SU-DHL-6 (cell line): ENCODE measurements at regions not wholly inside any gene's neighbourhood (a gene's known extent, or its start where the extent isn't known, plus 50 kb on each side); places are given as distances from the start of the nearest gene placed in this dataset.

Experiments used
- H2AFZ ChIP-seq: fragments of 200-600 bp; sonication (generic); 2 replicates; pipeline ENCODE4 v1.6.1; 2014; ENCODE audit warnings: low read depth, mild to moderate bottlenecking, moderate library complexity, mixed read lengths, antibody characterized with exemption, low read length; ENCODE audit not compliant: severe bottlenecking
- H3F3A ChIP-seq: fragments of 200-600 bp; shearing (Covaris generic); 2 replicates; pipeline ENCODE4 v1.6.0; 2016; ENCODE audit warnings: antibody characterized with exemption, mild to moderate bottlenecking; ENCODE audit not compliant: insufficient read depth
- H3K27ac ChIP-seq: fragments of 200-600 bp; sonication (generic); 2 replicates; pipeline ENCODE4 v1.5.1; 2016; ENCODE audit warnings: low read depth, mild to moderate bottlenecking, low read length, moderate library complexity, mixed read lengths
- H3K27me3 ChIP-seq: fragments of 200-600 bp; sonication (generic), shearing (Covaris generic); 2 replicates; pipeline ENCODE4 v1.6.0; 2014; ENCODE audit warnings: mild to moderate bottlenecking, low read length
- H3K36me3 ChIP-seq: fragments of 200-600 bp; sonication (generic); 2 replicates; pipeline ENCODE4 v1.6.1; 2014; ENCODE audit warnings: mild to moderate bottlenecking, low read length, mixed read lengths
- H3K4me2 ChIP-seq: fragments of 300-600, 200-600 bp; shearing (Covaris generic), sonication (generic); 2 replicates; pipeline ENCODE4 v1.6.0; 2014; ENCODE audit warnings: low read length, low read depth, mild to moderate bottlenecking; ENCODE audit not compliant: poor library complexity, severe bottlenecking
- H3K4me3 ChIP-seq: fragments of 200-600 bp; sonication (generic); 2 replicates; pipeline ENCODE4 v1.5.1; 2014; ENCODE audit warnings: antibody characterized with exemption, low read length, mild to moderate bottlenecking, mixed read lengths; ENCODE audit not compliant: insufficient read depth, poor library complexity, severe bottlenecking
- H3K79me2 ChIP-seq: fragments of 200-600 bp; sonication (generic); 2 replicates; pipeline ENCODE4 v1.6.1; 2014; ENCODE audit warnings: mild to moderate bottlenecking, low read length, moderate library complexity; ENCODE audit not compliant: insufficient read depth
- H3K9ac ChIP-seq: fragments of 200-600 bp; sonication (generic); 2 replicates; pipeline ENCODE4 v1.7.0; 2014; ENCODE audit warnings: mild to moderate bottlenecking, low read length
- H3K9me2 ChIP-seq: fragments of 200-600 bp; sonication (generic); replicated peaks from 2 replicates; pipeline ENCODE4 v1.6.1; 2014; ENCODE audit warnings: low read length; ENCODE audit not compliant: insufficient read depth
- H3K9me3 ChIP-seq: fragments of 200-600 bp; sonication (generic); 2 replicates; pipeline ENCODE4 v1.6.1; 2014; ENCODE audit warnings: low read length, mixed read lengths; ENCODE audit not compliant: insufficient read depth
- H4K20me1 ChIP-seq: fragments of 200-600 bp; sonication (generic); 2 replicates; pipeline ENCODE4 v1.6.1; 2014; ENCODE audit warnings: low read depth, mild to moderate bottlenecking, antibody characterized with exemption, low read length, moderate library complexity, mixed read lengths
- EZH2phosphoT487 ChIP-seq: fragments of 200-600 bp; sonication (generic), shearing (Covaris generic); conservative IDR thresholded peaks from 2 replicates; pipeline ENCODE4 v1.6.1; 2018; ENCODE audit warnings: mild to moderate bottlenecking, antibody characterized with exemption, low read length, moderate library complexity, mixed read lengths
- TF ChIP-seq, protein P1 (sequence below): fragments of 200-600 bp; sonication (generic); IDR thresholded peaks from one replicate; pipeline ENCODE4 v1.5.1; 2017; ENCODE audit warnings: antibody characterized with exemption, mild to moderate bottlenecking, low read length, moderate library complexity; ENCODE audit not compliant: insufficient read depth, poor library complexity, severe bottlenecking

DNA sequence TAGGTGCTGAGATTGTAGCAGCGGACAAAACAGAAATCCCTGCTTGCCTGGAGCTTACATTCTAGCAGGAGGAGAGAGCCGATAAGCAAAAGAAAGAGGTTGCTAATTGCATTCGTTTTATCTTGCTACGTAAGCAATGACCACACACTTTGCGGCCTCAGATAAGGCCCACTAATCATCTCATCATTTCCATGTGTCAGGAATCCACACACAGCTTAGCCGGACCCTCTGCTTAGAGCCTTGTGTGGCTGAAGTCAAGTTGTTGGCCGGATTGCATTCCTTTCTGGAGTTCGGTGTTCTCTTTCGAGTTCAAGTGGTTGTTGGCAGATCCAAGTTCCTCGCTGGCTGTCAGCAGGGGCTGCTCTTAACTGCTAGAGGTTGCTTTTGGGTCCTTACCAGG, 101.6 kb downstream of the CHST1 start:
- H3K4me3 ChIP-seq, result no peak overlapping the region
- no peaks in the 10 kb centered on the region for H3F3A ChIP-seq
- no peaks in the 10 kb centered on the region for H3K79me2 ChIP-seq
- H3K9ac ChIP-seq, result no peak overlapping the region
- H2AFZ ChIP-seq, result no peak overlapping the region
- no peaks in the 10 kb centered on the region for H3K9me2 ChIP-seq
- no peak overlapping the region for H3K27ac ChIP-seq
- H3K27me3 ChIP-seq, result no peaks in the 10 kb centered on the region
- H4K20me1 ChIP-seq, result no peaks in the 10 kb centered on the region
- no peaks in the 10 kb centered on the region for H3K9me3 ChIP-seq
- H3K36me3 ChIP-seq, result no peaks in the 10 kb centered on the region
- H3K4me2 ChIP-seq, result no peak overlapping the region
- TF ChIP-seq, protein P1, sequence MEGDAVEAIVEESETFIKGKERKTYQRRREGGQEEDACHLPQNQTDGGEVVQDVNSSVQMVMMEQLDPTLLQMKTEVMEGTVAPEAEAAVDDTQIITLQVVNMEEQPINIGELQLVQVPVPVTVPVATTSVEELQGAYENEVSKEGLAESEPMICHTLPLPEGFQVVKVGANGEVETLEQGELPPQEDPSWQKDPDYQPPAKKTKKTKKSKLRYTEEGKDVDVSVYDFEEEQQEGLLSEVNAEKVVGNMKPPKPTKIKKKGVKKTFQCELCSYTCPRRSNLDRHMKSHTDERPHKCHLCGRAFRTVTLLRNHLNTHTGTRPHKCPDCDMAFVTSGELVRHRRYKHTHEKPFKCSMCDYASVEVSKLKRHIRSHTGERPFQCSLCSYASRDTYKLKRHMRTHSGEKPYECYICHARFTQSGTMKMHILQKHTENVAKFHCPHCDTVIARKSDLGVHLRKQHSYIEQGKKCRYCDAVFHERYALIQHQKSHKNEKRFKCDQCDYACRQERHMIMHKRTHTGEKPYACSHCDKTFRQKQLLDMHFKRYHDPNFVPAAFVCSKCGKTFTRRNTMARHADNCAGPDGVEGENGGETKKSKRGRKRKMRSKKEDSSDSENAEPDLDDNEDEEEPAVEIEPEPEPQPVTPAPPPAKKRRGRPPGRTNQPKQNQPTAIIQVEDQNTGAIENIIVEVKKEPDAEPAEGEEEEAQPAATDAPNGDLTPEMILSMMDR, result no peak
- no peak for TF ChIP-seq EZH2phosphoT487

DNA sequence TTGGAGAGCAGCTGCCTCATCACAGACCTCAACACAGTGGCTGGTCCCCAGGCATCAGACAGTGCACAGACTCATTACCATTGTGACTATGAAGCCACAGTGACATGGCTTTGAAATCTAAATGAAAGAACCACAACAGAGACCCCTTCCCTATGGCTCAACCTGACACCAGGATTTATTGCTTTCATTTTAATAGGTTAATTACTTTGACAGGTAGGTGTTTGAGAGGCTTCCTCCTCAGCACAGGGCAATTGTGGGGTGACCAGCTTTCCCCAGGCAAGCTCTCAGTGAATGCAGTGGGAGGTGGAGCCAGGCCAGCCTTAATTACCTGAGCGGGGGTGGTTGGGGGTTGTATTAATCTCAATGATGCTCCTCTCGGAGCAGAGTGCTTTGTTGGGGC, 102.3 kb downstream of the CHST1 start:
- no peaks in the 10 kb centered on the region for H3K79me2 ChIP-seq
- no peak overlapping the region for H3K4me3 ChIP-seq
- no peaks in the 10 kb centered on the region for H3K27me3 ChIP-seq
- no peak overlapping the region for H3K4me2 ChIP-seq
- no peak overlapping the region for H3K9ac ChIP-seq
- H4K20me1 ChIP-seq, result no peaks in the 10 kb centered on the region
- no peaks in the 10 kb centered on the region for H3F3A ChIP-seq
- TF ChIP-seq EZH2phosphoT487, result no peak
- TF ChIP-seq, protein P1, result no peak
- no peaks in the 10 kb centered on the region for H3K9me2 ChIP-seq
- H2AFZ ChIP-seq, result no peak overlapping the region
- H3K9me3 ChIP-seq, result no peaks in the 10 kb centered on the region
- no peaks in the 10 kb centered on the region for H3K36me3 ChIP-seq
- H3K27ac ChIP-seq, result no peak overlapping the region

DNA sequence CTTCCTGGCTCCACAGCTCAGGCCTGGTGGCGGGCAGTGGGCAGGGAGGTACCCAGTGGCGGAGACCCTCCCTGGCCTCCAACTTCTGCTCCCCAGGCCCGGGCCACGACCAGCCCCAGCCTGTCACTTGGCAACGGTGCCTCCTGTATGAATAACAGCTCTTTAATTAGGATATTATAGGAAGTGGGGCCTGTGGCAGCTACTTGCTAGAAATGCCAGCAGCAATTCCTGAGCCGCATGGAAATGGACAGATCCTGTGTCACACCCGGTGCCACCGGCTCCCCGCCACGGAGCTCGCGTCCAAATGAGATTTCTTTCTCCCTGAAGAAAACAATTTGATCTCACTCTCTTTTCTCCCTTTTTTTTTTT, 104.5 kb downstream of the CHST1 start:
- no peaks in the 10 kb centered on the region for H4K20me1 ChIP-seq
- H2AFZ ChIP-seq, result no peak overlapping the region
- H3K4me2 ChIP-seq, result no peak overlapping the region
- no peak overlapping the region for H3K27ac ChIP-seq
- no peak overlapping the region for H3K9ac ChIP-seq
- H3K4me3 ChIP-seq, result no peak overlapping the region
- H3K9me2 ChIP-seq, result no peaks in the 10 kb centered on the region
- H3K9me3 ChIP-seq, result no peaks in the 10 kb centered on the region
- no peaks in the 10 kb centered on the region for H3K36me3 ChIP-seq
- H3K27me3 ChIP-seq, result no peaks in the 10 kb centered on the region
- no peaks in the 10 kb centered on the region for H3K79me2 ChIP-seq
- TF ChIP-seq EZH2phosphoT487, result no peak
- TF ChIP-seq, protein P1, result no peak
- no peaks in the 10 kb centered on the region for H3F3A ChIP-seq
